ENCODE measurements at regions not wholly inside any gene's neighbourhood (a gene's known extent, or its start where the extent isn't known, plus 50 kb on each side); places are given as distances from the start of the nearest gene placed in this dataset.

GRCh38 chr14:100401792-100402191, 78.7 kb downstream of the SLC25A47 start:
- DNase-seq (ENCODE audit: low read depth in 1 of 2, low spot score in 2 of 2) (no peak), FAIRE-seq (no peak)
- no peak overlapping the region for H2BK12ac ChIP-seq (ENCODE audit: low read depth, low read length)
- no peaks in the 10 kb centered on the region for H4K20me1 ChIP-seq (replicated peaks in 1 of 2; ENCODE audit: control insufficient read depth in 1 of 2, insufficient read depth in 2 of 2, low read length in 2 of 2)
- H3K56ac ChIP-seq (replicated peaks; ENCODE audit: insufficient read length, low read depth, low read length): no peak overlapping the region
- H3K18ac ChIP-seq (ENCODE audit: extremely low read depth, low read length): no peak overlapping the region
- peaks cover 5 to 8% (median 7%) of the 10 kb centered on the region in 4 experiments for H3K4me1 ChIP-seq (replicated peaks in 1 of 4; ENCODE audit: control insufficient read depth in 3 of 4, insufficient read depth in 4 of 4, low read length in 3 of 4)
- ChIA-PET POLR2A (ENCODE audit: partially characterized antibody) (interaction anchor here (0.6 kb wide), 1 partner anchor 24 kb away, joined by 3 read pairs; no protein-coding TSS in a partner anchor), CTCF (ENCODE audit: partially characterized antibody) (interaction anchor here (0.6 to 1.9 kb wide), 6 partner anchors 11 to 251 kb away, joined by 3 to 14 read pairs (median 4); no protein-coding TSS in a partner anchor)
- no peaks in the 10 kb centered on the region for H3K27me3 ChIP-seq (replicated peaks in 1 of 4; ENCODE audit: control insufficient read depth in 3 of 4, extremely low read depth in 1 of 4, insufficient read depth in 3 of 4, low read length in 3 of 4)
- WGBS, 2 experiments (ENCODE audit: extremely low coverage in 1 of 2, insufficient coverage in 1 of 2, insufficient read length in 1 of 2, insufficient replicate concordance in 2 of 2, low coverage in 1 of 2, low lambda C conversion rate in 2 of 2, missing lambda C conversion rate in 1 of 2): 89% methylated on average over 3 of the region's 3 CpGs; no CpG with 5 or more reads in 1 of the 2 experiments
- H2AFZ ChIP-seq (ENCODE audit: low read length): no peak overlapping the region
- no peak overlapping the region for H3K27ac ChIP-seq (ENCODE audit: low read depth, low read length)
- H4K91ac ChIP-seq (replicated peaks; ENCODE audit: insufficient read length, low read length): no peak overlapping the region
- H3K4me2 ChIP-seq (ENCODE audit: insufficient read depth in 1 of 2, low read depth in 2 of 2, low read length in 2 of 2): no peak overlapping the region
- H3K23me2 ChIP-seq (ENCODE audit: low read depth, low read length): no peaks in the 10 kb centered on the region
- H3K14ac ChIP-seq (ENCODE audit: insufficient read length): no peak overlapping the region
- no peak overlapping the region for H3K4ac ChIP-seq (replicated peaks; ENCODE audit: insufficient read length, low read depth, low read length)
- no peaks in the 10 kb centered on the region for H3K9me3 ChIP-seq (ENCODE audit: insufficient read depth in 2 of 2, low read depth in 1 of 2, low read length in 1 of 2)
- H2BK15ac ChIP-seq (ENCODE audit: low read length): no peak overlapping the region
- no peaks in the 10 kb centered on the region for H3K79me2 ChIP-seq (ENCODE audit: control insufficient read depth in 1 of 2, insufficient read depth in 2 of 2, low read length in 2 of 2)
- no peak overlapping the region for H2BK5ac ChIP-seq (ENCODE audit: low read depth, low read length)
- H3K23ac ChIP-seq (ENCODE audit: insufficient read length): no peak overlapping the region
- H2BK120ac ChIP-seq (replicated peaks; ENCODE audit: low read depth, low read length): no peak overlapping the region
- no peak overlapping the region for H3K9ac ChIP-seq (replicated peaks in 1 of 4; ENCODE audit: extremely low read depth in 1 of 4, low read depth in 3 of 4, low read length in 3 of 4)
- H4K5ac ChIP-seq (ENCODE audit: insufficient read length, low read depth, low read length): no peak overlapping the region
- peaks cover 10% of the 10 kb centered on the region for H3K79me1 ChIP-seq (ENCODE audit: low read depth, low read length)
- no peak overlapping the region for H4K8ac ChIP-seq (ENCODE audit: extremely low read depth, insufficient read depth, low read length)
- H3K36me3 ChIP-seq (ENCODE audit: control insufficient read depth in 2 of 4, insufficient read depth in 4 of 4, low read length in 3 of 4): no peaks in the 10 kb centered on the region
- no peak overlapping the region for H2BK20ac ChIP-seq (ENCODE audit: low read length)
- H2AK5ac ChIP-seq (ENCODE audit: low read depth, low read length): no peak overlapping the region
- no peak overlapping the region for H3K4me3 ChIP-seq (ENCODE audit: extremely low read depth in 1 of 4, insufficient read depth in 2 of 4, low read depth in 3 of 4, low read length in 4 of 4)
- TF ChIP-seq GTF2F1 (IDR thresholded peaks at IDR 0.05; ENCODE audit: borderline replicate concordance, low read depth, low read length) (no peak), JUN (IDR thresholded peaks at IDR 0.05; ENCODE audit: low read depth, low read length) (no peak), MAFK (IDR thresholded peaks at IDR 0.05; ENCODE audit: low read depth, low read length) (no peak), TBP (IDR thresholded peaks at IDR 0.05; ENCODE audit: low read depth, low read length) (no peak), KDM5A (IDR thresholded peaks at IDR 0.05; ENCODE audit: low read length) (no peak), CHD2 (IDR thresholded peaks at IDR 0.05; ENCODE audit: low read length) (no peak), RAD21 (IDR thresholded peaks at IDR 0.05 in 1 of 2, conservative IDR thresholded peaks at IDR 0.05 in 1 of 2; ENCODE audit: low read depth in 2 of 2, low read length in 2 of 2) (no peak), BACH1 (IDR thresholded peaks at IDR 0.05; ENCODE audit: low read length) (no peak), NRF1 (IDR thresholded peaks at IDR 0.05; ENCODE audit: low read depth, low read length) (no peak), BCL11A (IDR thresholded peaks at IDR 0.05; ENCODE audit: low read depth in 2 of 2, low read length in 2 of 2) (no peak), CTCF (IDR thresholded peaks at IDR 0.05; ENCODE audit: control extremely low read depth in 1 of 3, insufficient read depth in 1 of 3, low read depth in 1 of 3, low read length in 3 of 3) (no peak), CREB1 (IDR thresholded peaks at IDR 0.05) (no peak), POLR2AphosphoS5 (IDR thresholded peaks at IDR 0.05; ENCODE audit: low read depth, low read length) (no peak)

Data from H1 (cell line).